Vagina (tissue), 2 donors: ENCODE measurements at regions not wholly inside any gene's neighbourhood (a gene's known extent, or its start where the extent isn't known, plus 50 kb on each side); places are given as distances from the start of the nearest gene placed in this dataset.

ENCODE experiments used
- POLR2AphosphoS5 ChIP-seq, 2 donors: sonication (generic); formaldehyde crosslinking; IDR thresholded peaks; one replicate each; pipeline ENCODE4 v1.9.0; 2017; ENCODE audit warnings: antibody characterized with exemption in 2 of 2, mild to moderate bottlenecking in 2 of 2, low read depth in 1 of 2; ENCODE audit not compliant: insufficient read depth in 1 of 2
- TF ChIP-seq, protein P1 (sequence below), 3 experiments: fragments of 450-650 bp in 2 of 3; fragments of 200-600 bp in 1 of 3; sonication (generic) in 1 of 3; IDR thresholded peaks; one replicate each; pipeline ENCODE4 v1.5.1; 2017 to 2019; ENCODE audit warnings: antibody characterized with exemption in 3 of 3, mild to moderate bottlenecking in 2 of 3, moderate library complexity in 2 of 3

GRCh38 chr4:31023742-31024141 lies 303.6 kb downstream of the PCDH7 start:
- TF ChIP-seq POLR2AphosphoS5 (IDR thresholded peaks at IDR 0.05; ENCODE audit: insufficient read depth in 1 of 2, low read depth in 1 of 2) = no peak
- TF ChIP-seq, protein P1, sequence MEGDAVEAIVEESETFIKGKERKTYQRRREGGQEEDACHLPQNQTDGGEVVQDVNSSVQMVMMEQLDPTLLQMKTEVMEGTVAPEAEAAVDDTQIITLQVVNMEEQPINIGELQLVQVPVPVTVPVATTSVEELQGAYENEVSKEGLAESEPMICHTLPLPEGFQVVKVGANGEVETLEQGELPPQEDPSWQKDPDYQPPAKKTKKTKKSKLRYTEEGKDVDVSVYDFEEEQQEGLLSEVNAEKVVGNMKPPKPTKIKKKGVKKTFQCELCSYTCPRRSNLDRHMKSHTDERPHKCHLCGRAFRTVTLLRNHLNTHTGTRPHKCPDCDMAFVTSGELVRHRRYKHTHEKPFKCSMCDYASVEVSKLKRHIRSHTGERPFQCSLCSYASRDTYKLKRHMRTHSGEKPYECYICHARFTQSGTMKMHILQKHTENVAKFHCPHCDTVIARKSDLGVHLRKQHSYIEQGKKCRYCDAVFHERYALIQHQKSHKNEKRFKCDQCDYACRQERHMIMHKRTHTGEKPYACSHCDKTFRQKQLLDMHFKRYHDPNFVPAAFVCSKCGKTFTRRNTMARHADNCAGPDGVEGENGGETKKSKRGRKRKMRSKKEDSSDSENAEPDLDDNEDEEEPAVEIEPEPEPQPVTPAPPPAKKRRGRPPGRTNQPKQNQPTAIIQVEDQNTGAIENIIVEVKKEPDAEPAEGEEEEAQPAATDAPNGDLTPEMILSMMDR (IDR thresholded peaks at IDR 0.05) = no peak
